HT1080 (cell line): ENCODE measurements at regions not wholly inside any gene's neighbourhood (a gene's known extent, or its start where the extent isn't known, plus 50 kb on each side); places are given as distances from the start of the nearest gene placed in this dataset.
A peak's percentile ranks its signal among the peaks of the same experiment; 100 is the strongest.
"Not testable (repeated sequence)": the region's sequence is repeated elsewhere in the genome, so short reads cannot be mapped to it uniquely, and the experiment has no call there.

ENCODE experiments used
- DNase-seq: peaks from one replicate; pipeline ENCODE4 v3.0.0-alpha.2; 2015; ENCODE audit warnings: low read depth

GRCh38 chr11:47928426-47928825 is 51.9 kb upstream of the PTPRJ start:
- no peak for DNase-seq

GRCh38 chr11:47924184-47924691 is 56.1 kb upstream of the PTPRJ start:
- DNase-seq = peak; percentile 75

- peak; percentile 54 for DNase-seq
Measured at GRCh38 chr11:47923667-47924066, 56.7 kb upstream of the PTPRJ start.

GRCh38 chr11:47921080-47921555 is 59.2 kb upstream of the PTPRJ start:
- DNase-seq = not testable (repeated sequence)

GRCh38 chr11:47918882-47919495 is 61.4 kb upstream of the PTPRJ start:
- DNase-seq = peak; percentile 67

GRCh38 chr11:47918370-47918690 is 62.0 kb upstream of the PTPRJ start:
- no peak for DNase-seq

- peak; percentile 27 for DNase-seq
Measured at GRCh38 chr11:47917599-47918369, 62.6 kb upstream of the PTPRJ start.

GRCh38 chr11:47916361-47916841 is 64.0 kb upstream of the PTPRJ start:
- no peak for DNase-seq

- no peak for DNase-seq
Measured at GRCh38 chr11:47915783-47916182, 64.6 kb upstream of the PTPRJ start.

GRCh38 chr11:47915374-47915773 is 65.0 kb upstream of the PTPRJ start:
- DNase-seq = no peak

- DNase-seq = no peak
Measured at GRCh38 chr11:47914743-47915142, 65.6 kb upstream of the PTPRJ start.

GRCh38 chr11:47913529-47914244 is 65.5 kb upstream of the NUP160 start:
- no peak for DNase-seq

GRCh38 chr11:47912843-47913437 is 64.8 kb upstream of the NUP160 start:
- no peak for DNase-seq

GRCh38 chr11:47911149-47911548 is 63.0 kb upstream of the NUP160 start:
- no peak for DNase-seq

- no peak for DNase-seq
Measured at GRCh38 chr11:47908198-47908597, 60.0 kb upstream of the NUP160 start.

- no peak for DNase-seq
Measured at GRCh38 chr11:47907499-47907898, 59.3 kb upstream of the NUP160 start.

GRCh38 chr11:47906066-47906465 is 57.9 kb upstream of the NUP160 start:
- no peak for DNase-seq

- DNase-seq = peak; percentile 95
Measured at GRCh38 chr11:47905358-47906059, 57.4 kb upstream of the NUP160 start.

GRCh38 chr11:47904808-47905207 is 56.7 kb upstream of the NUP160 start:
- DNase-seq = no peak

GRCh38 chr11:47904048-47904447 is 55.9 kb upstream of the NUP160 start:
- DNase-seq = no peak

- DNase-seq = no peak
Measured at GRCh38 chr11:47899801-47900200, 51.7 kb upstream of the NUP160 start.
